ENCODE measurements at regions not wholly inside any gene's neighbourhood (a gene's known extent, or its start where the extent isn't known, plus 50 kb on each side); places are given as distances from the start of the nearest gene placed in this dataset.

DNA sequence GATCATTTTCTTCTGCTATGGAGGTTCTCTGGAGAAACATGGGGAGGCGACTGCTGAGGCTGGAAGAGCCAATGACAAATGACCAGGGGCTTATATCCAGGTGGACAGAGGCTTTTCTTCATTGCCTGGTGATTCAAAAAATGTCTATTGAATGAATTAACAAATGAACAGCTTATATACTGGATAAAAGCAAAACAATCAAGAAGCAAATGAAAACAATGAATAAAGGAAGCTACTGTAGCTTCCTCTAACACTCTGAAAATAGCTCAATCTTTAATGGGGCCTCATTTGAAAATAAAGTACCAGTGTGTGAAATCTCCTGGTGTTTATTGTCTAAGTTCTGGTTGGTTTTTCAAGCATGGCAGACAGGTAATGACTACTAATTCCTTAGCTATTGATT, 167.5 kb upstream of the TMTC4 start:
- TF ChIP-seq POLR2A (IDR thresholded peaks at IDR 0.05), result no peak
- no peak for TF ChIP-seq CTCF (IDR thresholded peaks at IDR 0.05)
